ENCODE measurements at regions not wholly inside any gene's neighbourhood (a gene's known extent, or its start where the extent isn't known, plus 50 kb on each side); places are given as distances from the start of the nearest gene placed in this dataset.

- no peak for DNase-seq (ENCODE audit: extremely low read depth, insufficient read length)
- TF ChIP-seq CTCF (IDR thresholded peaks at IDR 0.05; ENCODE audit: insufficient read depth, low read length, poor library complexity, severe bottlenecking) = no peak
- Histone ChIP-seq H3K4me3 (replicated peaks; ENCODE audit: low read depth, low read length) (no peak overlapping the region), H3K27me3 (replicated peaks; ENCODE audit: control insufficient read depth, insufficient read depth, low read length) (no peaks in the 10 kb centered on the region), H3K36me3 (ENCODE audit: control insufficient read depth, insufficient read depth, low read length) (no peaks in the 10 kb centered on the region)
These were observed 58.7 kb upstream of the MYCN start for GRCh38 chr2:15881676-15882075.

- Histone ChIP-seq H3K36me3 (ENCODE audit: control insufficient read depth, insufficient read depth, low read length) (no peaks in the 10 kb centered on the region), H3K4me3 (replicated peaks; ENCODE audit: low read depth, low read length) (no peak overlapping the region), H3K27me3 (replicated peaks; ENCODE audit: control insufficient read depth, insufficient read depth, low read length) (no peaks in the 10 kb centered on the region)
- DNase-seq (ENCODE audit: extremely low read depth, insufficient read length) = no peak
- no peak for TF ChIP-seq CTCF (IDR thresholded peaks at IDR 0.05; ENCODE audit: insufficient read depth, low read length, poor library complexity, severe bottlenecking)
These were observed 57.4 kb upstream of the MYCN start for GRCh38 chr2:15882761-15883497.

- TF ChIP-seq CTCF (IDR thresholded peaks at IDR 0.05; ENCODE audit: insufficient read depth, low read length, poor library complexity, severe bottlenecking) = no peak
- Histone ChIP-seq H3K4me3 (replicated peaks; ENCODE audit: low read depth, low read length) (no peak overlapping the region), H3K27me3 (replicated peaks; ENCODE audit: control insufficient read depth, insufficient read depth, low read length) (no peaks in the 10 kb centered on the region), H3K36me3 (ENCODE audit: control insufficient read depth, insufficient read depth, low read length) (no peaks in the 10 kb centered on the region)
- DNase-seq (ENCODE audit: extremely low read depth, insufficient read length) = no peak
These were observed 56.7 kb upstream of the MYCN start for GRCh38 chr2:15883684-15884083.

GRCh38 chr2:15884790-15885189 is 55.6 kb upstream of the MYCN start:
- no peak overlapping the region for H3K4me3 ChIP-seq (replicated peaks; ENCODE audit: low read depth, low read length)
- no peak for TF ChIP-seq CTCF (IDR thresholded peaks at IDR 0.05; ENCODE audit: insufficient read depth, low read length, poor library complexity, severe bottlenecking)
- no peaks in the 10 kb centered on the region; the same call in 1 of the 2 replicates for H3K27me3 ChIP-seq (replicated peaks; ENCODE audit: control insufficient read depth, insufficient read depth, low read length)
- no peaks in the 10 kb centered on the region for H3K36me3 ChIP-seq (ENCODE audit: control insufficient read depth, insufficient read depth, low read length)
- no peak for DNase-seq (ENCODE audit: extremely low read depth, insufficient read length)

GRCh38 chr2:15886231-15886630 is 54.1 kb upstream of the MYCN start:
- no peaks in the 10 kb centered on the region; the same call in 1 of the 2 replicates for H3K27me3 ChIP-seq (replicated peaks; ENCODE audit: control insufficient read depth, insufficient read depth, low read length)
- TF ChIP-seq CTCF (IDR thresholded peaks at IDR 0.05; ENCODE audit: insufficient read depth, low read length, poor library complexity, severe bottlenecking) = no peak
- no peak for DNase-seq (ENCODE audit: extremely low read depth, insufficient read length)
- no peaks in the 10 kb centered on the region for H3K36me3 ChIP-seq (ENCODE audit: control insufficient read depth, insufficient read depth, low read length)
- H3K4me3 ChIP-seq (replicated peaks; ENCODE audit: low read depth, low read length) = no peak overlapping the region

All from GM06990 (cell line).